ENCODE measurements at regions not wholly inside any gene's neighbourhood (a gene's known extent, or its start where the extent isn't known, plus 50 kb on each side); places are given as distances from the start of the nearest gene placed in this dataset.
A peak's percentile ranks its signal among the peaks of the same experiment; 100 is the strongest.
"Not testable (repeated sequence)": the region's sequence is repeated elsewhere in the genome, so short reads cannot be mapped to it uniquely, and the experiment has no call there.

DNA sequence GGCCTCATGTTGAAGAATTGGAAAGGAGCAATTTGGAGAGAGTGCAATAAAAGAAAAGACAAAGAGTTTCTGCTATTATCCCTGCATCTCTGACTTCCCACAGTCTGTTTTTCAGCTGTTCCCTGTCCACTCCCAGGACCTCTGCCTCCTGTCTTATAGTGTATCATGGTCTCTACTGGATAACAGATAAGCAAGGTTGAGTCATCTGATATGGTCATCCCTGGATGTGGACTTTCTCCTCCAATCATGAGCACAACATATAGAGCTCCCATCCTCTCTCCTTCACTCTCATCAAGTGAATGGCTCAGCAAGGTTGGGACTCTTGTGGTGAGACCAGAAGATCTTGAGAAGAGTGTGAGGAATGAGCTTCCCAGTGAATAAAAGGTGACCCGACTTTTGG lies 123.1 kb downstream of the PLCE1 start:
- Histone ChIP-seq H4K91ac (ENCODE audit: low read depth, low read length) (no peak overlapping the region), H3K79me1 (ENCODE audit: low read length) (no peaks in the 10 kb centered on the region), H3K4me1 (ENCODE audit: control insufficient read depth in 1 of 2, insufficient read depth in 2 of 2, low read length in 2 of 2) (peaks cover 0 to 3% of the 10 kb centered on the region in 2 experiments), H4K8ac (ENCODE audit: low read depth, low read length) (no peak overlapping the region), H3K4ac (ENCODE audit: low read depth, low read length) (no peak overlapping the region), H2BK120ac (ENCODE audit: insufficient read depth, low read length, poor library complexity) (no peak overlapping the region), H2AFZ (ENCODE audit: insufficient read depth, low read length, poor library complexity) (no peak overlapping the region), H3K4me2 (ENCODE audit: low read length) (no peak overlapping the region), H3K36me3 (ENCODE audit: control insufficient read depth in 1 of 2, insufficient read depth in 2 of 2, low read length in 2 of 2) (no peaks in the 10 kb centered on the region), H2BK12ac (ENCODE audit: low read length) (no peak overlapping the region), H3K9me3 (ENCODE audit: insufficient read depth, low read depth, low read length) (peaks cover 2% of the 10 kb centered on the region), H3K79me2 (ENCODE audit: control insufficient read depth, insufficient read depth, low read length, poor library complexity) (no peaks in the 10 kb centered on the region), H3K27ac (ENCODE audit: low read depth, low read length) (no peak overlapping the region), H2BK5ac (ENCODE audit: low read depth, low read length, poor library complexity) (no peak overlapping the region), H3K23ac (ENCODE audit: low read length) (no peak overlapping the region), H3K9ac (ENCODE audit: low read length) (no peak overlapping the region), H3K27me3 (ENCODE audit: insufficient read depth, low read length) (no peaks in the 10 kb centered on the region), H3K18ac (ENCODE audit: low read length) (no peak overlapping the region), H3K14ac (ENCODE audit: low read length) (no peak overlapping the region), H4K12ac (ENCODE audit: low read depth, low read length) (no peak overlapping the region), H2AK5ac (ENCODE audit: low read length) (no peak overlapping the region), H3K4me3 (ENCODE audit: low read depth, low read length) (no peak overlapping the region)
- no CpG with 5 or more reads among the region's 1 CpG for WGBS (ENCODE audit: extremely low coverage, insufficient coverage, insufficient read length)
- DNase-seq = no peak

DNA sequence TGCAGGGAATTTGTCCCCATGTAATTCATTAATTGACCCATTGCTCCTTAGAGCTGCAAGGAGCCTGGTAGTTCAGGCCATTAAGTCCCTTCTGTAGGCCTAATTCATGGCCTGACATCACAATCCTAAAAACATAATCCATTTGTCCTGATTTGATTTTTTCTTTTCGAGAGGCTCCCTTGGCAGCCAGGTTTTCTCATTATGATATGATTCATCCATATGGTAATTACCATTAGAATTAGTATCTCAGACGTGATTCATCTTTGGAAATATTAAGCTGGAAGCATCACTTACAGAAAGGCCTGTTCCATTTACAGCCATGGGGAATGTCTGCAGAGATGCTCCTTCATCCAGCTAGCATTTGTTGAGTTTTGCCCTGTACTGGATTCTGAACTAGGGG lies 128.5 kb downstream of the PLCE1 start:
- Histone ChIP-seq H3K9me3 (ENCODE audit: insufficient read depth, low read depth, low read length) (peaks cover under 1% of the 10 kb centered on the region), H3K4me2 (ENCODE audit: low read length) (no peak overlapping the region), H3K4me3 (ENCODE audit: low read depth, low read length) (no peak overlapping the region), H3K36me3 (ENCODE audit: control insufficient read depth in 1 of 2, insufficient read depth in 2 of 2, low read length in 2 of 2) (no peaks in the 10 kb centered on the region), H3K18ac (ENCODE audit: low read length) (no peak overlapping the region), H3K27ac (ENCODE audit: low read depth, low read length) (no peak overlapping the region), H2BK12ac (ENCODE audit: low read length) (no peak overlapping the region), H3K23ac (ENCODE audit: low read length) (no peak overlapping the region), H2AK5ac (ENCODE audit: low read length) (no peak overlapping the region), H4K12ac (ENCODE audit: low read depth, low read length) (no peak overlapping the region), H3K79me1 (ENCODE audit: low read length) (no peaks in the 10 kb centered on the region), H3K4ac (ENCODE audit: low read depth, low read length) (no peak overlapping the region), H3K4me1 (ENCODE audit: control insufficient read depth in 1 of 2, insufficient read depth in 2 of 2, low read length in 2 of 2) (peaks cover 0 to 8% of the 10 kb centered on the region in 2 experiments), H2BK5ac (ENCODE audit: low read depth, low read length, poor library complexity) (no peak overlapping the region), H2BK120ac (ENCODE audit: insufficient read depth, low read length, poor library complexity) (no peak overlapping the region), H2AFZ (ENCODE audit: insufficient read depth, low read length, poor library complexity) (no peak overlapping the region), H3K14ac (ENCODE audit: low read length) (no peak overlapping the region), H4K91ac (ENCODE audit: low read depth, low read length) (no peak overlapping the region), H3K9ac (ENCODE audit: low read length) (no peak overlapping the region), H3K79me2 (ENCODE audit: control insufficient read depth, insufficient read depth, low read length, poor library complexity) (no peaks in the 10 kb centered on the region), H3K27me3 (ENCODE audit: insufficient read depth, low read length) (no peaks in the 10 kb centered on the region), H4K8ac (ENCODE audit: low read depth, low read length) (no peak overlapping the region)
- no CpG with 5 or more reads among the region's 2 CpGs for WGBS (ENCODE audit: extremely low coverage, insufficient coverage, insufficient read length)
- DNase-seq = no peak

DNA sequence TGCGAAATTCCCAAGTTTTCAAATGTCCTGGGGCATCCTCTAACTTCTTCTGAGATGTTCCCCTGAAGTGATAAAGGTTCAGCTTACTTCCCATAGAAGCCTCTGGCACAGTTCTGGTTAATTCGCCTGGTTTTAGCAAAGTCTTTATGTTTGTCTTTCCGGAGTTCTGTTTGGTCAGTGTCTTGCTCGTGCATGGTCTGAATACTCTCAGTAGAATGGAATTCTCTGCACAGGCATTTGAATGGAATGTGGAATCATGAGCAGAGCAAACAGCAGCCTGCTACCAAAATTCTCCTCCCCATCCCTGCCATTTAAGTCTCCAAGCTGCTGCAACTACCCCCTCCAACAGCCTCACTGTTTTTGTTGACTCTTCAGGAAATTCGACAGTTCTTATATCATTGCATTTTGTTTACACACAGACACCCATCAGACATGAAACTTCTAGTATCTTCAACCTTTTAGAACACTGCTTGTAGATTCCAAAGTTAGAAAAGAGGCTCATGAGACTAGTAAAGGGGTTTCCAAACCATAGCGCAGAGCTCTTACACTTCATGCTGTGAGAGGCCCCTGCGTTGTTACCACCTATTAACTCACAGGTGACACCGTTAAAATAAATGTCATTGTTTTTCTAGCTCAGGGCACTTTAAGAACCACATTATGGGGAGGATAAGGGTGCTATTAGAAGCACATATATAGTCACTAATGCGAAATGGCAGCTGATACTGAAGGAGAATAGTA lies 129.7 kb downstream of the PLCE1 start:
- Histone ChIP-seq H2AK5ac (ENCODE audit: low read length) (no peak overlapping the region), H3K23ac (ENCODE audit: low read length) (no peak overlapping the region), H3K14ac (ENCODE audit: low read length) (no peak overlapping the region), H3K36me3 (ENCODE audit: control insufficient read depth in 1 of 2, insufficient read depth in 2 of 2, low read length in 2 of 2) (no peaks in the 10 kb centered on the region), H3K4me2 (ENCODE audit: low read length) (peak overlapping the region; percentile 3), H4K91ac (ENCODE audit: low read depth, low read length) (no peak overlapping the region), H3K18ac (ENCODE audit: low read length) (no peak overlapping the region), H2AFZ (ENCODE audit: insufficient read depth, low read length, poor library complexity) (no peak overlapping the region), H3K9ac (ENCODE audit: low read length) (no peak overlapping the region), H3K79me1 (ENCODE audit: low read length) (no peaks in the 10 kb centered on the region), H2BK12ac (ENCODE audit: low read length) (no peak overlapping the region), H2BK120ac (ENCODE audit: insufficient read depth, low read length, poor library complexity) (no peak overlapping the region), H3K27me3 (ENCODE audit: insufficient read depth, low read length) (no peaks in the 10 kb centered on the region), H3K4me3 (ENCODE audit: low read depth, low read length) (no peak overlapping the region), H3K79me2 (ENCODE audit: control insufficient read depth, insufficient read depth, low read length, poor library complexity) (no peaks in the 10 kb centered on the region), H3K4ac (ENCODE audit: low read depth, low read length) (no peak overlapping the region), H4K8ac (ENCODE audit: low read depth, low read length) (no peak overlapping the region), H3K4me1 (ENCODE audit: control insufficient read depth in 1 of 2, insufficient read depth in 2 of 2, low read length in 2 of 2) (peaks cover 0 to 8% of the 10 kb centered on the region in 2 experiments), H2BK5ac (ENCODE audit: low read depth, low read length, poor library complexity) (no peak overlapping the region), H4K12ac (ENCODE audit: low read depth, low read length) (no peak overlapping the region), H3K9me3 (ENCODE audit: insufficient read depth, low read depth, low read length) (no peaks in the 10 kb centered on the region), H3K27ac (ENCODE audit: low read depth, low read length) (peak overlapping the region; percentile 38)
- DNase-seq = peak; percentile 4 to 59
- no CpG with 5 or more reads among the region's 9 CpGs for WGBS (ENCODE audit: extremely low coverage, insufficient coverage, insufficient read length)

DNA sequence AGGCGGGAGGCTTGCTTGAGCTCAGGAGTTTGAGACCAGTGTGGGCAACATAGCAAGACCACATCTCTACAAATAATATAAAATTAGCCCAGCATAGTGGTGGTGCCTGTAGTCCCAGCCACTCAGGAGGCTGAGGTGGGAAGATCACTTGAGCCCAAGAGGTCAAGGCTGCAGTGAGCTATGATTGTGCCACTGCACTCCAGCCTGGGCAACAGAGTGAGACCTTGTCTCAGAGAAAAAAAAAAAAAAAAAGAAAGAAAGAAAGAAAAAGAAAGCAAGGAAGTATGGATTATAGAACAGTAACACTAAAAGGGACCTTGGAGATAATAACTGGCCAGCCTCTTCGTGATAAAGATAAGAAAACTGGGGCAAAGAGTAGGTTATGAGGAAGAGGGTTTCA lies 130.4 kb downstream of the PLCE1 start:
- not testable (repeated sequence) for H4K8ac ChIP-seq (ENCODE audit: low read depth, low read length); H3K23ac ChIP-seq (ENCODE audit: low read length); H3K36me3 ChIP-seq (ENCODE audit: control insufficient read depth in 1 of 2, insufficient read depth in 2 of 2, low read length in 2 of 2); H3K79me1 ChIP-seq (ENCODE audit: low read length); H3K18ac ChIP-seq (ENCODE audit: low read length); H3K9me3 ChIP-seq (ENCODE audit: insufficient read depth, low read depth, low read length); H3K27ac ChIP-seq (ENCODE audit: low read depth, low read length); H2BK120ac ChIP-seq (ENCODE audit: insufficient read depth, low read length, poor library complexity); H3K27me3 ChIP-seq (ENCODE audit: insufficient read depth, low read length); H4K12ac ChIP-seq (ENCODE audit: low read depth, low read length); DNase-seq; H3K4me3 ChIP-seq (ENCODE audit: low read depth, low read length); H2BK5ac ChIP-seq (ENCODE audit: low read depth, low read length, poor library complexity); H3K9ac ChIP-seq (ENCODE audit: low read length); H3K14ac ChIP-seq (ENCODE audit: low read length); H2BK12ac ChIP-seq (ENCODE audit: low read length); H2AFZ ChIP-seq (ENCODE audit: insufficient read depth, low read length, poor library complexity); H3K4me2 ChIP-seq (ENCODE audit: low read length); H4K91ac ChIP-seq (ENCODE audit: low read depth, low read length); H3K4ac ChIP-seq (ENCODE audit: low read depth, low read length); H3K79me2 ChIP-seq (ENCODE audit: control insufficient read depth, insufficient read depth, low read length, poor library complexity); H2AK5ac ChIP-seq (ENCODE audit: low read length); H3K4me1 ChIP-seq (ENCODE audit: control insufficient read depth in 1 of 2, insufficient read depth in 2 of 2, low read length in 2 of 2)
- WGBS (ENCODE audit: extremely low coverage, insufficient coverage, insufficient read length) = no CpG with 5 or more reads among the region's 2 CpGs

All from trophoblast cell (in vitro differentiated cells and primary cell).